ENCODE measurements at regions not wholly inside any gene's neighbourhood (a gene's known extent, or its start where the extent isn't known, plus 50 kb on each side); places are given as distances from the start of the nearest gene placed in this dataset.

GRCh38 chr22:48756146-48757111 is 1071.2 kb downstream of the BRD1 start:
- no peaks in the 10 kb centered on the region for H3K4me1 ChIP-seq
- H3K27me3 ChIP-seq, result peaks cover 0 to 7% of the 10 kb centered on the region in 2 donors
- no peak overlapping the region for H3K4me3 ChIP-seq
- no peak for ATAC-seq
- no peaks in the 10 kb centered on the region for H3K9me3 ChIP-seq
- H3K27ac ChIP-seq, result no peak overlapping the region
- no peak for DNase-seq
- intact Hi-C loops (cut with DNase I), result no loop called here
- no peak for TF ChIP-seq CTCF (IDR thresholded peaks at IDR 0.05)
- H3K36me3 ChIP-seq, result no peaks in the 10 kb centered on the region

- TF ChIP-seq CTCF (IDR thresholded peaks at IDR 0.05), result no peak
- Histone ChIP-seq H3K27ac (no peak overlapping the region), H3K4me3 (no peak overlapping the region), H3K9me3 (no peaks in the 10 kb centered on the region), H3K36me3 (no peaks in the 10 kb centered on the region), H3K27me3 (peaks cover 0 to 7% of the 10 kb centered on the region in 2 donors), H3K4me1 (no peaks in the 10 kb centered on the region)
- intact Hi-C loops (cut with DNase I), result no loop called here
- no peak for DNase-seq
- no peak for ATAC-seq
These were observed 1072.4 kb downstream of the BRD1 start for GRCh38 chr22:48755059-48755949.

- TF ChIP-seq CTCF (IDR thresholded peaks at IDR 0.05), result no peak
- H3K27me3 ChIP-seq, result peaks cover 0 to 7% of the 10 kb centered on the region in 2 donors
- DNase-seq (no peak), ATAC-seq (no peak)
- H3K9me3 ChIP-seq, result no peaks in the 10 kb centered on the region
- H3K27ac ChIP-seq, result no peak overlapping the region
- intact Hi-C loops (cut with DNase I), result no loop called here
- no peak overlapping the region for H3K4me3 ChIP-seq
- no peaks in the 10 kb centered on the region for H3K36me3 ChIP-seq
- no peaks in the 10 kb centered on the region for H3K4me1 ChIP-seq
These were observed 1073.0 kb downstream of the BRD1 start for GRCh38 chr22:48754611-48755058.

GRCh38 chr22:48753752-48754517 is 1073.7 kb downstream of the BRD1 start:
- Histone ChIP-seq H3K4me3 (no peak overlapping the region), H3K27ac (no peak overlapping the region), H3K4me1 (no peaks in the 10 kb centered on the region), H3K9me3 (no peaks in the 10 kb centered on the region), H3K27me3 (peaks cover 0 to 7% of the 10 kb centered on the region in 2 donors), H3K36me3 (no peaks in the 10 kb centered on the region)
- ATAC-seq (no peak), DNase-seq (no peak)
- no peak for TF ChIP-seq CTCF (IDR thresholded peaks at IDR 0.05)
- intact Hi-C loops (cut with DNase I), result no loop called here

All from left lung (tissue), 4 donors.